CD4-positive, alpha-beta T cell treated with Interleukin-4 for 1 hour (primary cell): ENCODE measurements at regions not wholly inside any gene's neighbourhood (a gene's known extent, or its start where the extent isn't known, plus 50 kb on each side); places are given as distances from the start of the nearest gene placed in this dataset.

Experiments used
- DNase-seq, 2 donors: peaks; one replicate each; pipeline ENCODE4 v3.0.0-alpha.2; 2020 to 2022

- DNase-seq = no peak
These were observed 1092.2 kb downstream of the TBC1D22A start for GRCh38 chr22:47854680-47855079.

- no peak for DNase-seq
These were observed 1091.8 kb downstream of the TBC1D22A start for GRCh38 chr22:47854251-47854650.

GRCh38 chr22:47853750-47854149 lies 1091.3 kb downstream of the TBC1D22A start:
- DNase-seq = no peak

- no peak for DNase-seq
These were observed 1089.1 kb downstream of the TBC1D22A start for GRCh38 chr22:47851586-47851985.

GRCh38 chr22:47850644-47851151 lies 1088.2 kb downstream of the TBC1D22A start:
- DNase-seq = no peak

GRCh38 chr22:47849576-47849975 lies 1087.1 kb downstream of the TBC1D22A start:
- no peak for DNase-seq

- no peak for DNase-seq
These were observed 1085.9 kb downstream of the TBC1D22A start for GRCh38 chr22:47848184-47848920.

- no peak for DNase-seq
These were observed 1084.9 kb downstream of the TBC1D22A start for GRCh38 chr22:47847131-47847890.

GRCh38 chr22:47846206-47846605 lies 1083.8 kb downstream of the TBC1D22A start:
- DNase-seq = no peak

GRCh38 chr22:47842119-47842518 lies 1079.7 kb downstream of the TBC1D22A start:
- no peak for DNase-seq

- DNase-seq = no peak
These were observed 1078.7 kb downstream of the TBC1D22A start for GRCh38 chr22:47841156-47841555.

GRCh38 chr22:47839595-47840227 lies 1077.3 kb downstream of the TBC1D22A start:
- DNase-seq = no peak

- DNase-seq = peak in 1 of 2 donors; percentile 1
These were observed 1075.3 kb downstream of the TBC1D22A start for GRCh38 chr22:47837703-47838102.

- no peak for DNase-seq
These were observed 1074.5 kb downstream of the TBC1D22A start for GRCh38 chr22:47836957-47837356.

GRCh38 chr22:47835726-47836125 lies 1073.3 kb downstream of the TBC1D22A start:
- no peak for DNase-seq

- DNase-seq = no peak
These were observed 1063.6 kb downstream of the TBC1D22A start for GRCh38 chr22:47826016-47826415.

GRCh38 chr22:47822422-47822821 lies 1060.0 kb downstream of the TBC1D22A start:
- no peak for DNase-seq

- no peak for DNase-seq
These were observed 1056.0 kb downstream of the TBC1D22A start for GRCh38 chr22:47818496-47818895.

- no peak for DNase-seq
These were observed 1054.9 kb downstream of the TBC1D22A start for GRCh38 chr22:47817380-47817779.

GRCh38 chr22:47816863-47817210 lies 1054.4 kb downstream of the TBC1D22A start:
- DNase-seq = no peak

- DNase-seq = no peak
These were observed 1053.8 kb downstream of the TBC1D22A start for GRCh38 chr22:47816121-47816862.

GRCh38 chr22:47814474-47814873 lies 1052.0 kb downstream of the TBC1D22A start:
- DNase-seq = no peak

GRCh38 chr22:47813661-47814060 lies 1051.2 kb downstream of the TBC1D22A start:
- DNase-seq = no peak
